ENCODE measurements at regions not wholly inside any gene's neighbourhood (a gene's known extent, or its start where the extent isn't known, plus 50 kb on each side); places are given as distances from the start of the nearest gene placed in this dataset.

DNA sequence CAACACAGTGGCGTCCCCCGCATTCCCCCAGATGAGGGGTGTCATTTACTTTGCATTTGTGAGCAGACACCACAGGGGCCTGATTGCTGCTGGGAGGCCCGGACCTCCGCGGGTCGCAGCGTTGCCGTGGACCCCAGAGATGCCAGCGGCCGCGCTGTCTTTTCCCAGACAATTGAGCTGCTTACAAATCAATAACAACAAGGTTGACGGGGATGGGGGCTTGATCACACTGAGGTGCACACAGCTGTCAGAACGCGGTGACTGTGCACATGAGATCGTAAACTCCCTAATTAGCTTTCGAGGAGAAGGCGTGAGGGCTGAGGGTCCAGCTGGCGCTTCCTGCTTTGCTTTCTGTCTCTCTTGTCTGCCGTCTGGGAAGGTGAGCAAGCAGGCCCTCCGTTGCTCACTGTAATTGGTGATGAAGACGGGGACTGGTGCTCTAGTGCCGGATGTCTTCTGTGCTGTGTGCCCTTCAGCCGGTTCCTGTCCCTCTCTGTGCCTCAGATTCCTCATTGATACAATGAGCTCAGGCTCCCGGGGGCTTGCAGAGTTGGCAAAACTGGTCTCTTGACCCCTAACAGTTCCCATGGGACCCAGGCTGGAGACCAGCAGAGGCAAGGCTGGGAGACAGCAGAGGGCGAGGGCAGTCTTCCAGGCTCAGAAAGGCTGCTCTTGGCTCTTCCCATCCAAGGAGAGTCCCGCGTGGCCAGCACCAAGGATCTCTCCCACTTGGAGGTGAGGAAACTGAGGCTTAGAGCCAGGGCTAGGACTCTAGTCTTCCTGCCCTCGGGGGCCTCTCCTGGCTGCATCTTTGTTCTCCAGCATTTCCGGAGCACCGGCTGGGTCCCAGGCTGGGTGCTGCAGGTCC is 126.0 kb upstream of the PMEPA1 start:
- Histone ChIP-seq H3K9me3 (ENCODE audit: severe bottlenecking) (no peaks in the 10 kb centered on the region), H3K27ac (ENCODE audit: poor library complexity, severe bottlenecking) (no peak overlapping the region), H3K4me1 (ENCODE audit: insufficient read depth, poor library complexity, severe bottlenecking) (no peaks in the 10 kb centered on the region), H3K36me3 (ENCODE audit: low read depth) (no peaks in the 10 kb centered on the region), H3K27me3 (ENCODE audit: insufficient read depth, poor library complexity, severe bottlenecking) (no peaks in the 10 kb centered on the region), H3K4me3 (ENCODE audit: severe bottlenecking) (no peak overlapping the region)
- DNase-seq (ENCODE audit: low spot score) (no peak), ATAC-seq (ENCODE audit: low read depth) (no peak)
- TF ChIP-seq, protein P1, sequence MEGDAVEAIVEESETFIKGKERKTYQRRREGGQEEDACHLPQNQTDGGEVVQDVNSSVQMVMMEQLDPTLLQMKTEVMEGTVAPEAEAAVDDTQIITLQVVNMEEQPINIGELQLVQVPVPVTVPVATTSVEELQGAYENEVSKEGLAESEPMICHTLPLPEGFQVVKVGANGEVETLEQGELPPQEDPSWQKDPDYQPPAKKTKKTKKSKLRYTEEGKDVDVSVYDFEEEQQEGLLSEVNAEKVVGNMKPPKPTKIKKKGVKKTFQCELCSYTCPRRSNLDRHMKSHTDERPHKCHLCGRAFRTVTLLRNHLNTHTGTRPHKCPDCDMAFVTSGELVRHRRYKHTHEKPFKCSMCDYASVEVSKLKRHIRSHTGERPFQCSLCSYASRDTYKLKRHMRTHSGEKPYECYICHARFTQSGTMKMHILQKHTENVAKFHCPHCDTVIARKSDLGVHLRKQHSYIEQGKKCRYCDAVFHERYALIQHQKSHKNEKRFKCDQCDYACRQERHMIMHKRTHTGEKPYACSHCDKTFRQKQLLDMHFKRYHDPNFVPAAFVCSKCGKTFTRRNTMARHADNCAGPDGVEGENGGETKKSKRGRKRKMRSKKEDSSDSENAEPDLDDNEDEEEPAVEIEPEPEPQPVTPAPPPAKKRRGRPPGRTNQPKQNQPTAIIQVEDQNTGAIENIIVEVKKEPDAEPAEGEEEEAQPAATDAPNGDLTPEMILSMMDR (IDR thresholded peaks at IDR 0.05; ENCODE audit: poor library complexity, severe bottlenecking): no peak

GRCh38 chr20:57835074-57835452 is 125.2 kb upstream of the PMEPA1 start:
- no peak for ATAC-seq (ENCODE audit: low read depth)
- TF ChIP-seq, protein P1 (IDR thresholded peaks at IDR 0.05; ENCODE audit: poor library complexity, severe bottlenecking): no peak
- no peaks in the 10 kb centered on the region for H3K36me3 ChIP-seq (ENCODE audit: low read depth)
- no peaks in the 10 kb centered on the region for H3K9me3 ChIP-seq (ENCODE audit: severe bottlenecking)
- H3K27me3 ChIP-seq (ENCODE audit: insufficient read depth, poor library complexity, severe bottlenecking): no peaks in the 10 kb centered on the region
- no peak overlapping the region for H3K4me3 ChIP-seq (ENCODE audit: severe bottlenecking)
- DNase-seq (ENCODE audit: low spot score): no peak
- H3K4me1 ChIP-seq (ENCODE audit: insufficient read depth, poor library complexity, severe bottlenecking): no peaks in the 10 kb centered on the region
- H3K27ac ChIP-seq (ENCODE audit: poor library complexity, severe bottlenecking): no peak overlapping the region

- H3K4me3 ChIP-seq (ENCODE audit: severe bottlenecking): no peak overlapping the region
- no peaks in the 10 kb centered on the region for H3K36me3 ChIP-seq (ENCODE audit: low read depth)
- no peaks in the 10 kb centered on the region for H3K4me1 ChIP-seq (ENCODE audit: insufficient read depth, poor library complexity, severe bottlenecking)
- H3K27ac ChIP-seq (ENCODE audit: poor library complexity, severe bottlenecking): no peak overlapping the region
- H3K27me3 ChIP-seq (ENCODE audit: insufficient read depth, poor library complexity, severe bottlenecking): no peaks in the 10 kb centered on the region
- H3K9me3 ChIP-seq (ENCODE audit: severe bottlenecking): no peaks in the 10 kb centered on the region
- TF ChIP-seq, protein P1 (IDR thresholded peaks at IDR 0.05; ENCODE audit: poor library complexity, severe bottlenecking): no peak
- ATAC-seq (ENCODE audit: low read depth) (no peak), DNase-seq (ENCODE audit: low spot score) (no peak)
Measured at GRCh38 chr20:57834306-57835073, 124.7 kb upstream of the PMEPA1 start.

DNA sequence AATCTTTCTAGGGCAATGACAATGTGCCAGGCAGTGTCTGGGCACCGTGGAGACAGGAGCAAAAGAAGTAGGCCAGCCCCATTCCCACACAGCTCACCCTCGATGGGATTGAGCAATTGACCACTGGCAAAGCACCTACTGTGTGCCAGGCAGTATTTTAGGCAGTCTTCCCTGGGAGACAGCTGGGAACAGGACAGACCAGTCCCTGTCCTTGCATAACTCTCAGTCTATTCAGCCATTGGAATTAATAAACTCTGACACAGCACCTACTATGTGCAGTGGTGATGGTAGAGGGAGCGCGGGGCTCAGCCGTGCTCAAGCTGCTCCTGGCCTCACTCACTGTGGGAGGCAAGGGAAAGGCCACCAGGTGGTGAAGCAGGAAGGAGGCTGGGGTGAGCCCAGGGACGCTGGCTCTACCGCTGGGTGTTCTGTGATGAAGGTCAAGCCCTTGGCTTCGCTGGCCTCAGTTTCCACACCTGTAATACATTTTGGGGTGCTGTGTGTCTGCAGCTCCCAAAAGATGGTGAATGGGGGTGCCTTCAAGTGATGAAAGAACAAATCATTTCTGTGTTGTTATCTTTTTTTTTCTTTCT is 122.3 kb upstream of the PMEPA1 start:
- no peak overlapping the region for H3K27ac ChIP-seq (ENCODE audit: poor library complexity, severe bottlenecking)
- TF ChIP-seq, protein P1 (IDR thresholded peaks at IDR 0.05; ENCODE audit: poor library complexity, severe bottlenecking): no peak

More for the DNA sequence above, 122.3 kb upstream of the PMEPA1 start:
- Histone ChIP-seq H3K36me3 (ENCODE audit: low read depth) (no peaks in the 10 kb centered on the region), H3K27me3 (ENCODE audit: insufficient read depth, poor library complexity, severe bottlenecking) (no peaks in the 10 kb centered on the region), H3K4me3 (ENCODE audit: severe bottlenecking) (no peak overlapping the region), H3K4me1 (ENCODE audit: insufficient read depth, poor library complexity, severe bottlenecking) (no peaks in the 10 kb centered on the region), H3K9me3 (ENCODE audit: severe bottlenecking) (no peaks in the 10 kb centered on the region)
- ATAC-seq (ENCODE audit: low read depth): no peak
- peak; percentile 72 for DNase-seq (ENCODE audit: low spot score)

Data from RWPE2 (cell line).